Calu3 (cell line): ENCODE measurements at regions not wholly inside any gene's neighbourhood (a gene's known extent, or its start where the extent isn't known, plus 50 kb on each side); places are given as distances from the start of the nearest gene placed in this dataset.

ENCODE experiments used
- BruUV-seq: library from RNA; stranded (reverse); fragments of 400-500 nt; replicated peaks from 2 replicates; lab custom pipeline; 2021; lab: Mats Ljungman, UMichigan
- CTCF ChIA-PET: fragments of 300-600 bp; sonication (Branson Sonifier 250); formaldehyde crosslinking; loops from one replicate; lab custom pipeline; 2022; ENCODE audit warnings: antibody characterized with exemption; lab: Charles Lee
- DNase-seq: peaks from one replicate; pipeline ENCODE4 v3.0.0; 2022
- H3K27ac Mint-ChIP-seq: one replicate; pipeline ENCODE4 v1.8.0; 2022; ENCODE audit warnings: mixed read lengths; ENCODE audit not compliant: unreplicated experiment
- H3K27me3 Mint-ChIP-seq: one replicate; pipeline ENCODE4 v1.8.0; 2022; ENCODE audit warnings: mixed read lengths; ENCODE audit not compliant: unreplicated experiment
- H3K36me3 Mint-ChIP-seq: one replicate; pipeline ENCODE4 v1.8.0; 2022; ENCODE audit warnings: mild to moderate bottlenecking, moderate library complexity, mixed read lengths; ENCODE audit not compliant: insufficient read depth, unreplicated experiment
- H3K4me1 Mint-ChIP-seq: one replicate; pipeline ENCODE4 v1.8.0; 2022; ENCODE audit warnings: mild to moderate bottlenecking, low read depth, mixed read lengths; ENCODE audit not compliant: unreplicated experiment
- H3K4me3 Mint-ChIP-seq: one replicate; pipeline ENCODE4 v1.8.0; 2022; ENCODE audit warnings: mild to moderate bottlenecking, low read depth, moderate library complexity, mixed read lengths; ENCODE audit not compliant: unreplicated experiment
- H3K9me3 Mint-ChIP-seq: one replicate; pipeline ENCODE4 v1.8.0; 2022; ENCODE audit warnings: low read depth, mixed read lengths; ENCODE audit not compliant: unreplicated experiment
- CTCF ChIP-seq: fragments of 200-600 bp; IDR thresholded peaks from one replicate; pipeline ENCODE4 v1.8.0; 2022; ENCODE audit warnings: antibody characterized with exemption; ENCODE audit not compliant: unreplicated experiment
- intact Hi-C: fragments of 100-400 bp; cut with micrococcal nuclease; formaldehyde crosslinking; loops from one replicate; pipeline ENCODE4 v1.10.0; 2022; ENCODE audit not compliant: unreplicated experiment

GRCh38 chr9:532707-533106 is 308.8 kb upstream of the DMRT1 start:
- no peak overlapping the region for H3K27ac Mint-ChIP-seq
- intact Hi-C loops: no loop called here

GRCh38 chr9:534886-535285 is 306.6 kb upstream of the DMRT1 start:
- no peaks in the 10 kb centered on the region for H3K4me1 Mint-ChIP-seq
- BruUV-seq: no TSS peak
- no peak overlapping the region for H3K4me3 Mint-ChIP-seq
- TF ChIP-seq CTCF: no peak
- H3K9me3 Mint-ChIP-seq: no peaks in the 10 kb centered on the region
- CTCF ChIA-PET: no interaction called here
- no peaks in the 10 kb centered on the region for H3K36me3 Mint-ChIP-seq
- intact Hi-C loops: no loop called here
- H3K27me3 Mint-ChIP-seq: no peaks in the 10 kb centered on the region
- DNase-seq: no peak
- no peak overlapping the region for H3K27ac Mint-ChIP-seq

More at GRCh38 chr9:532707-533106, 308.8 kb upstream of the DMRT1 start:
- H3K9me3 Mint-ChIP-seq: no peaks in the 10 kb centered on the region
- CTCF ChIA-PET: interaction anchor here (0.8 kb wide), 1 partner anchor 160 kb away, joined by 20 read pairs; no protein-coding TSS in a partner anchor
- no peaks in the 10 kb centered on the region for H3K4me1 Mint-ChIP-seq
- H3K4me3 Mint-ChIP-seq: no peak overlapping the region
- no peak for DNase-seq
- H3K36me3 Mint-ChIP-seq: no peaks in the 10 kb centered on the region
- no peak for TF ChIP-seq CTCF
- no peaks in the 10 kb centered on the region for H3K27me3 Mint-ChIP-seq
- BruUV-seq: no TSS peak

GRCh38 chr9:535356-535755 is 306.1 kb upstream of the DMRT1 start:
- CTCF ChIA-PET: interaction anchor here (0.6 kb wide), 1 partner anchor 170 kb away, joined by 3 read pairs; no protein-coding TSS in a partner anchor
- intact Hi-C loops: no loop called here
- Mint-ChIP-seq H3K27me3 (no peaks in the 10 kb centered on the region), H3K4me1 (no peaks in the 10 kb centered on the region), H3K4me3 (no peak overlapping the region), H3K9me3 (no peaks in the 10 kb centered on the region), H3K27ac (no peak overlapping the region), H3K36me3 (no peaks in the 10 kb centered on the region)
- no peak for TF ChIP-seq CTCF
- BruUV-seq: no TSS peak
- DNase-seq: no peak

GRCh38 chr9:536597-537511 is 304.6 kb upstream of the DMRT1 start:
- no peak for TF ChIP-seq CTCF
- BruUV-seq: no TSS peak
- Mint-ChIP-seq H3K27ac (no peak overlapping the region), H3K4me1 (no peaks in the 10 kb centered on the region), H3K36me3 (no peaks in the 10 kb centered on the region), H3K27me3 (no peaks in the 10 kb centered on the region), H3K4me3 (no peak overlapping the region), H3K9me3 (no peaks in the 10 kb centered on the region)
- intact Hi-C loops: no loop called here
- no peak for DNase-seq
- CTCF ChIA-PET: interaction anchor here (0.6 kb wide), 1 partner anchor 29 kb away, joined by 3 read pairs; no protein-coding TSS in a partner anchor
